NCI-H1105 treated with DMSO at 0.1 percent for 48 hours (cell line): ENCODE measurements at regions not wholly inside any gene's neighbourhood (a gene's known extent, or its start where the extent isn't known, plus 50 kb on each side); places are given as distances from the start of the nearest gene placed in this dataset.
A peak's percentile ranks its signal among the peaks of the same experiment; 100 is the strongest.

Experiments used
- DNase-seq: peaks from one replicate; lab custom pipeline; 2025; lab: John Stamatoyannopoulos, UW

DNA sequence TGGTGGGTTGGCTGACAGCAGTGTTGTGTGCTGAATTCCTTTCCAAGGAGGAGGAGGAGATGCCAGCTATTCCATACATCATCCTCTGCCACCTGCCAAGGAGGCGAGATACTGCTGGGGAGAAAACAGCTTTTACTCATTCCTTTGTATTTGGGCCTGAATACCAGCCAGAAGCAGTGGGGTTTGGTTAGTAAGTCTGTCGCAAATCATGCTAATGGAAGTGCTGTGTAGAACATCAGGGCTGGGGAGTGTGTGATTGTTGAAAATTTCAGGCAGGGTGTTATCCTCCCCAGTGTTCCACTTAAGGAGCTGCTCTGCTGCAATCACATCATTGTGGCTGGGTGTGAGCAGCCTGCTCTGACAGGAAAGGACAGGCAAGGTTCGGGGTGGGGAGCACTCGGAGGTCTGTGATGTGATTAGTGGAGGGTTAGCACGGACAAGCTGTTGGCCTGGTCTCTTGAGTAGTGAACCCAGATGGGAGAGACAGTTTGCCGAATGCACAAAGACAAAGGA is 128.2 kb upstream of the DLX2 start:
- no peak for DNase-seq

DNA sequence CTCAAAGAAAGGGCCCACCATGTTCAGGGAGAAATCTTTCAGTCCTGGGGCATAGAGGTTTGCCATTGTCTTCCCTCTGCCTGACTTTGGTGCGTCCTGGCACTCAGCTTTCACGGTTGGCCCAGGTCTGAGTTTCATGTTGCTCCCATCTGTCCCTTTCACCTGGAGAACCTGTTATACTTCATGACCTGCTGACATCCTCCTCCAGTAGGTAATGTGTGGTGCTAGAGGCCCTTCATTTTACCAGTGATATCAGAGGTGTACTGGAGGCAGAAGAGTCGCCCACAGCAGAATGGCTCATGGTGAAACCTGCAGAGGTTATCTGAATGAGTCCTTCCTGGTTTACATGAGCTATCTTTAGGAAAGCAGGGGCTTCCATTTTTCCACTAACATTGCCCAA is 128.8 kb upstream of the DLX2 start:
- no peak for DNase-seq

DNA sequence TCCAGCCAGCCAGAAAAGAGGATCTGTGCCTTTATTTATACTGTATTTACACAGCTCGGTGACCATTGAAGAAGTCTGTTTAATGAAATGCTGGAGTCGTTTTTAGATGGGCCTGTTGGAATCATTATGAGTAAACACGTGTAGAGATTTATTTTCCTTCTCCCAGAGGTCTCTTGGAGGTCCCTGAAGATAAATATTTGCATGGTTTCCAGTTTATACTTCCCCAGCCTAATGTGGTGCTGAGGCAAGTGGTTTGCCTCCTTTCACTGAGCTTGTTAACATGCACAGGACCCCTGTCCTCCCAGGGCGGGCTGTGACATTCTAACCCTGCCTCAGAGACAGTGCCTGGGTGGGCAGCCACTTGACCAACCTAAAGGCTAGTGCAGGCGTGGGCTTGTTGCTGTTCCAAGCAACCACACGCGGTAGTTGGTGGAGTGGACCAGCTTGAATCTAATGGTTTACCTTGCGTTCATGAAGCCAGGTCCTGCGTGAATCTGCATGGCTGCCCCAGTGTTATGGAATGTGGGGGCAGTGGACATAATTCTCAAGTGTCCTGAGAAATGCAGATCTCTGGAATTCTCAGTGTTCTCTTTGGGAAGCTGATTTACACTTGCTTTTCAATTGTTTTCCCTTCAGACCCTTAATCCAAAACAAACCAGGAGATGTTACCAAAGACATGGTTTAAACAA is 130.2 kb upstream of the DLX2 start:
- no peak for DNase-seq

DNA sequence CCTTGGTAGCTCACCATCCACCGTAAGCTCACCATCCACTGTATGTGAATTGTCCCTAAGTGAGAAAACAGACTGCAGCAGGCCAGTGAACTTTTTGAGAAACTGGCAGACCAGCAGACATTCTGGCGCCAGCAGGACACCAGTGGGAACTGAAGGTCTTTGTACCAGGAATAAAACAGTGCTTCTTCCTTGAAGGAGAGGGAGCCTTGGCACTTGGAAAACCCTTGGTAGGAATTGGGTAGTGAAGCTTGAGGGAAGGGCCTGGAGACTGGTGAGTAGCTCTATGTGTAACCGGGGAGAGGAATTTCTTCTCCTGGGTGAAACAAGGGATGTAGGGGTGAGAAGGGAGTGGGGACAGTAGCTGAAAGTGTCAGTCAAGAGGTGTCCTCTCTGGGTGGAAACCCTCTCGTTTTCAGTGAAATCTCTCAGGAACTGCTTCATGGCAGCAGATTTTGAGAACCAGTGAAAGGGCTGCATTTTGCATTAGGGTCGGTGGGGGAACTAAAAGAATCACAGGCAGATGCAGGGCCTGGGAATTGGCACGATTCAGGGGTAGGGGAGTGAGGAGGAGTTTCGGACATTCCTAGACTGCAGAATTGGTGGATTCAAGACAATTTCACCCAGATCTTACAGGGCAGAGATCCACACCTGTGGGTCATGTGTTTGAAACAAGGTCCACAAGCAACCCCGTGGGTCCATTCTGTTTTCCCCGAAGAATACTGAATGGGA is 131.5 kb upstream of the DLX2 start:
- DNase-seq: no peak

DNA sequence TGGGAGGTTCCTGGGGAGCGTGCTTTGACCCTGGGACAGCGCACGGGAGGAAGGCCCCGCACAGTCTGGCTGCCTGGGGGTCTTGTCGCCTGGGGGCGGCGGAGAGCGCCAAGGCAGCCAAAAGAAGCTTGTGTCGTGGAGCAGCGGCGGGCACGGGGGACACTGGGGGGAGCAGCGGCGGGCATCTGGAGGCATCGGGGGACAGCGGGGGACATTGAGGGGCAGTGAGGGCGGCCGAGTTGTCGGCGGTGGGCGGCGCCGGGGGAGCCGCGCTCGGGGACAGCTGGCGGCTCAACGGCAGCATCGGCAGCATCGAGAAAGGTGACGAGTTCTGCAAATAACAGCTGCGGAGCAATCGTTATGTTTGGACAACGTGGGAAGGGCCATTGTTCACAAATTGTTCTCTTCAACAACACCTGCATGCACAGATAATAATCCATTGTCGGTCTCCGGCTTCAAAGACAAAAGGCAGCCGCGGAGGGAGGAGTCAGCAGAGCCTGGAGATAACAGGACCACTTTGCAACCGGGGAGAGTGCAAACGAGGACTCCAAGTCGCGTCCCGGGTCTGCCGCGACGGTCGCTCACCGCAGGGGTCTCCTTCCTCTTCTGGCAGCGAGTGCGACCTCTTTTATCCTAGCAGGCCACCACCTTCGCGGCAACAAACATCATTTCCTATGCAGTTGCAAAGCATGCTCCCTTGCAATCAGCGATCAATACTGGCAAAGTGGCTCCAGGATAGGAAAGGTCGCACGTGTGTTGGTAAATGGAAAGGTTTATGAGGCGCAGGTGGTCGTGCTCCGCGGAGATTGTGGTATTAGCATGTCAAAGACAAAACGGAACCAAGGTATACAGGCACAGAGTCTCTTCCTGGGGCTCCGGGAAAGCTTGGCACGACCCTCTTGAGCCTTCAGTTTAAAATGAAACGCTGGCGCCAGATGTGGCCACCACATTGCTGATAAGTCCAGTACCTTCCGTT is 132.3 kb upstream of the DLX2 start:
- DNase-seq: peak; percentile 89

DNA sequence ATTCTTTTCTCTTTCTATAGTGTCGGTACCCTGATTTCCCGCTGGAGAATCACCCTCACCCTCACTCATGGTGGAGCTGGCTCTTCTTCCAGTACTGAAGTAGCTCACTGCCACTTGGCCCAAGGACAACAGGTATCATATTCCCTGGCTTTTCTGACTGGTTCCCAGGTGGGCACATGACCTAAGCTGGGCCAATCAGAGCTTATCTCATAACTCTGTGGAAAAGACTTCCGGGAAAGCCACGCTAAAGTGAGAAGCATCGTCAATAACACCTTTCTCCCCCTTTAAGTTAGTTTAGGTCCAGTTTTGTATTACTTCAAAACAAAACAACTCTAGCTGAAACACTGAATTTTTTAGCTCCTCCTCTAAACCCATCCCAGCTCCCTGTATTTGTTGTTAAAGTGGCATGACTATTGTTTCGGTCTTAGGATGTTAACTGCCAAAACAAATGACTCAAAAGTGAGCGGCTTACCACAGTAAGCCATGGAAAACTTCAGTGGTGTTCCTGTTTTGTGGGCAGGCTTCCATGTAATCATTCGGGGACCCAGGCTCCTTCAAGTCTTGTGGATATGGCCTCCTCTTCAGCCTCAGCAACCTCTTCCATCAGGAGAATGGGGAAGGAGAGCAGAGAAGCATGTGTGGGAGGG is 137.4 kb upstream of the DLX2 start:
- no peak for DNase-seq

DNA sequence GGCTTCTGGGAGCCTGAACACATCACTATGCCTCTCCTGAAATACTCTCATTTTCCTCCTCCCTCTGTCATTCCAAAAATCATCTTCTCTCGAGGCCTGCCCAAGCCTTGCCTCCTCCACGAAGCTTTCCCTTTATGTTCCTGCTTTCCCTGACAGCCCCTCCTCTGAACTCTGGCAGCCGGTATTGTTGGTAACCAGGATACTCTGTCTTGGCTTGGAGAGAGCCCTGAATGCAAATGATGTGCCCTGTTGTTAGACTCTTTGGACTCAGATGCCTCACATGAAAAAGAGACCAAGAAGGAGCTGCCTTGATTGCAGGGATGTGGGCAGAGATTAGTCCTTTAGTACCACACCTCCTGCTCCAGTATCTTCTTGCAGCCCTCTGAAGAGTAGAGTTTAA is 138.5 kb upstream of the DLX2 start:
- no peak for DNase-seq

DNA sequence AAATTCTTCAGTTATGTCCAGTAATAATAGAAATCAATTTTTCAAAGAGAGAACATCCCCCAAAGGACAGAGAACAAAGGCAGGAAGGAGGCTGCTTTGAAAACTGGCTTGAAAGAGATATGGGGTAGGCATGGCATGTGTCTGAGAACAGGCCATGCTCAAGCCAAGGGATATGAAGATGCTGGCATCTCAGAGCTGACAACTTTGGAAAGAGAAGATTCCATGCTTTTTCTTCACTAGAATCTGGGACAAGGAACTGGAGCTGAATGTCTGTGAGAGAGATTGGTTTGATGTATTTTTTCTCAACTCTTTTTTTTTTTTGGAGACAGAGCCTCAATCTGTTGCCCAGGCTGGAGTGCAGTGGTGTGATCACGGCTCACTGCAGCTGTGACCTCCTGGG is 139.8 kb upstream of the DLX2 start:
- no peak for DNase-seq

DNA sequence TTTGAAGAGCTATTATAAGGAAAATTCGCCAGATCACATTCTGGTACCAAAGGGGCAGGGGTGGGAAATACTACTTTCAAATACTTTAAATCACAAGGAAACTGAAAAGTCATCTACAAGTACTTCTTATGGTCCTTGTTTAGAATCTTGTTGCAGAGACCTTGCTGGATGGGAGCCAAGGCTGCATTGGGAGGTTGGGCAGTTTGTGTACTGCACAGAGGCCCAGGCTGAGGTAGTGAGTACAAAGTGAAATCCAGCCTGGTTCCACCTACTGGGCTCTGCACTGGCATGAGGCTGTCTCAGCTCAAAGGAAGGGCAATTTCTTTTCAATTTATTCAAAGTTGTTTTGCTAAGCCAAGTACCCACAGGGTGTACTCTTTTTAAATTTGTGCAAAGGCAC is 140.3 kb upstream of the DLX2 start:
- DNase-seq: no peak

DNA sequence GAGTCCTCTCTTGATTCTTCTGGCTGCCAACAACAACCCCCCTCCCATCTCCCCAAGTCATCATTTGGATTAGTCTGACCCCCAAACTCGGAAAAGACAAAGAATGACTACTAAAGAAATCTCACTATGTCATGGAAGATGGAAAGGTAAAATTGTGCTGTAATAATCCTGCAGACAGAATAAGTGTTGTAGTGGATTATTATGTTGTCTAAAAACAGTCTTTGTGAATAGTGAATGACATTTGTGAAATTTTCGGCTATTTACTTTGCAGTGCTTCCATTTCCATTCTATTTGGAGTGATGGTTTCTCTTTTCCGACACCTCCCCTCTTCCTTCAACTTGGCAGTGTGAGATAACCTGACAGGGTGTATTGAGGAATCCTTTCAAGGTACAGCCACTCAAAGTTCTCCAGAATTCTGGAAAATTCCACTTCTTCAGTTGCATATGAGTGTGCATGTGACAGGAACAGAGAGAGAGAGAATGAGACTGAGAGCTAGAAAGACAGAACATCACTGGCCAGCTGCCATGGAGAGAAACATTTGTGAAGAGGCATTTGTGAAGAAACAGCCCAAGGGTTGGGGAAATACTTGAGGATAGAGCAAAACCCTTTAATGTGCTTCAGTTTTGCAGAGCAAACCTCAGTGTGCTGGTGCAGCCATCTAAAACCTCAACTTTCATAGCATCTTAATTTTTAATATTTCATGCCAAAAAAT is 141.9 kb upstream of the DLX2 start:
- no peak for DNase-seq

DNA sequence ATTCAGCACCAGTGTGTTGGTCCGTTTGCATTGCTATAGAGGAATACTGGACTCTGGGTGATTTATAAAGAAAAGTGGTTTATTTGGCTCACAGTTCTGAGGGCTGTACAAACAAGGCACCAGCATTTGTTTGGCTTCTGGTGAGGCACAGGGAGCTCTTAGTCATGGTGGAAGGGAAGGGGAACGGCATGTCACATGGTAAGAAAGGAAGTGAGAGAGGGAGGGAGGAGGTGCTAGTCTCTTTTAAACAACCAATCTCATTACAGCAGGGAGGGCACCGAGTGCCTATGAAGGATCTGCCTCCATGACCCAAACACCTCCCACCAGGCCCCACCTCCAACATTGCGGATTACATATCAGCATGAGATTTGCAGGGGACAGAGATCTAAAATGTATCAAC is 143.9 kb upstream of the DLX2 start:
- no peak for DNase-seq

DNA sequence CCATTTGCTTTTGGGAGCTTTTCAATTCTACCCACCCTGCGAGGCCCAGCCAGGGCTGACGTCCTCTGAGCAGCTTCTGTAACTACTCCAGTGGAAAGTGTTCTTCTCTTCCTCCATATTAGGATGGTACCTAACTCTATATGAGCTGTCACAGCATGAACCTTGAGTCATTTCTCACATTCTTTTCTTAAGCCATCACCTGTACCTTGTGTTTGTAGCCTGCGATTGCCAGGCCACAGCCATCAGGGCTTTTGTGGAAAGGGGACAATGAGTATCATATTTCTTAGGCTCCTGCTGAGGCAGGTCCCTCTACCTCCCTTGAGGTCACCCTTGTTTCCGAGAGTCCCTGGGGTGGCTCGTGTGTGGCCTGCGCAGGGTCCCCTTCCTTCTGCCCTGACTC is 144.5 kb upstream of the DLX2 start:
- no peak for DNase-seq

DNA sequence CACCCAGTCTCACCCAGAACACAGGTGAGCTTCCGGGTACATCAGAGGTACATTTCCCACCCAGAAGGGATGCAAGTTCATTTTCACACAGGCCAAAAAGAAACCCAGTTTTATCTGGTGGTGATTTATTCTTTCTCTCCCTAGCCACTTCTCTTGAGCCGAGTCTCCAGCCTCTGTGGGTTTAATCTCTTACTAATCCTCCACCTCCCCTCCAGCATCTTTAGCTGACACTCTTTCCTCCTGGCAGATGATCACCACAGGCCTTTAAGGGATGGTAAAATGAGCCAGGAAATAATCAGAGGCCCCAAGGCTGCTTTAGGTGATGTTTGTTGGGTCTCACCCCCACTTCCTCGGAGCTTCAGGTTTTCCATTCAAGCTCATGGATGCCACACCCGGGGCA is 145.7 kb upstream of the DLX2 start:
- no peak for DNase-seq

DNA sequence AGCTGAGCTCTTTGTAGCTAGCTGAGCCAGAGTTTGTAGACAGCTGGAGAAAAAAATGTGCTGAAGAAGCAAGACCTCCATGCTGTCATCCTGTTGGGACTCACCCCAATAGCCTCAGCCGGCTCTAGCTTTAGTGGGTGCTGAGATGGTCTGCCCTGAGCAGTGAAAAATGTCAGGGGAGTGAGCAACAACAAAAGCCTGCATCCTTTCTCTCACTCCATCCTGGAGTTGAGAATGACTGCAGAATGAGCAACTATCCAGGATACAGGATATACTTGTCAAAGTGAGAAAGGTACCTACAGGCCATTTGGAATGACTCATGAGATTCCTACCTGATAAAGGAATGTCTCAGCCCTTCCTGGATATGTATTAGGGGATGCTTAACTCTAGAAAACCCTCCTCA is 146.1 kb upstream of the DLX2 start:
- no peak for DNase-seq

DNA sequence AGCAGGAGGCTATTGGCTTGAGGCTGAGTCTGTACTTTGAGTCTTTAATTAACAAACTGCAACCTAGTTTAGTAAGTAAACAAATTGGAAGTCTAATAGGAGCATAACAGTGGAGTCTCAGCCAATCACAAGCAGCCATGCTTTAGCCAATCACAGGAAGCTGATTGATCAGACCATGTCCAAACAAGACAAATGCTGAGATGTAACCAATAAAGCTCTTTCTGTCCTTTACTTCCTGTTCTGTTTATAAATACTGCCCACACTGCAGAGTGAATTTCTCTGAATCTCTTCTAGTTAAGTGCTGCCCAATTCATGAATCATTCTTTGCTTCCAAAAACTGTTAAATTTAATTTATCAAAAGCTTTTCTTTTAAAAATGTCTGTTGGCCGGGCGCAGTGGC is 146.6 kb upstream of the DLX2 start:
- no peak for DNase-seq

DNA sequence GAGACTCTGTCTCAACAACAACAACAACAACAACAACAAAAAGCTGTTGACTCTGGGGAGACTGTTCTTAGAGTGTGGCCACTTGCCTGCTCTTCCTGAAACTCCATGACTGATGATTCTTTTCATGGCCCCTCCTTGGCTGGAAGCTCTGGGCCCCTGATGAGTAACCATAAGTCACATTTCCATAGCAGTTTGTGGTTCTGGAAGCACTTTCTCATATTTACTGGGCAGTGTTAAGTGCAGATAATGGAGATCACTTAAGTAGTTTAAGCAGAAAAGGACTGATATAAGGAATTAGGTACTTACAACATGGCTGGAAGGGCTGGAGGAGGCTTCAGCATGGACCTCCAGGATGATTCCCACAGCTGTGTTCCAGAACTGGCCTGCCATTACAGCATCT is 147.3 kb upstream of the DLX2 start:
- DNase-seq: no peak

DNA sequence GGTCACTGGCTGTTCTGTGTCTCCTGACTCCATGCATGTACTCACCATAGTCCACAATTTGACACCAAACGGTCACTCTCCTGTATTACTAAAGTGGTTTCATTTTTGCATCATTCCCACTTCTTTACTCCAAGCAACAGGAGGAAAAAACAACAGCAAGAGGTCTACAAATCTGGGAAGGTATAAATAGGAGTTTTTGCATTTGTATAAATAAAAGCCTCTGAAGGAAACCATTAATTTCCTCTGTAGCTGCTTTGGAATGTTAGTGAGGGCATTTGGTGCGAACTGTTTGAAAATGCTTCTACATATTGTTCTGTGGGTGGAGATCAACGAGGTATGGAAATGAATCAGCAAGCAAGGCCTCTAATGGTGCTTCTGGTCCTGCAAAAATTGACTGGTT is 148.5 kb upstream of the DLX2 start:
- DNase-seq: no peak

DNA sequence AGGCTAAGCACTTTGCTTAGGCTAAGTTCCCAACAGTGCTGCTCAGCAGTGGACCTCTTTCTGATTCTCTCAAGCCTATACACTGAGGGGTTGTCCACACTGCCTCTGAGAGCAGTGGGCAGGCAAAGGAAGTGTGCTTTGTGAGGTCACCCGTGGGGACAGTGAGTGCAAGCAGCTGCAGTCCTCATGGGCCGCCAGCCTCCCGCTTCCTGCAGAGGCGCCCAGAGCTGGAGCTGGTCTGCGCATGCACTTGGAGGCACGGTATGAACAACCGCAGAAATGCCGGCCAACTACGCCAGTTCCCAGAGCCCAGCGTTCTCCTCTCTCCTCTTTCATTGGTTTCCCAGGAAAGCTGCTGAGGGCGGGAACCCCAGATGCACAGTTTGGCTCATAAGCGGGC is 149.5 kb upstream of the DLX2 start:
- no peak for DNase-seq

DNA sequence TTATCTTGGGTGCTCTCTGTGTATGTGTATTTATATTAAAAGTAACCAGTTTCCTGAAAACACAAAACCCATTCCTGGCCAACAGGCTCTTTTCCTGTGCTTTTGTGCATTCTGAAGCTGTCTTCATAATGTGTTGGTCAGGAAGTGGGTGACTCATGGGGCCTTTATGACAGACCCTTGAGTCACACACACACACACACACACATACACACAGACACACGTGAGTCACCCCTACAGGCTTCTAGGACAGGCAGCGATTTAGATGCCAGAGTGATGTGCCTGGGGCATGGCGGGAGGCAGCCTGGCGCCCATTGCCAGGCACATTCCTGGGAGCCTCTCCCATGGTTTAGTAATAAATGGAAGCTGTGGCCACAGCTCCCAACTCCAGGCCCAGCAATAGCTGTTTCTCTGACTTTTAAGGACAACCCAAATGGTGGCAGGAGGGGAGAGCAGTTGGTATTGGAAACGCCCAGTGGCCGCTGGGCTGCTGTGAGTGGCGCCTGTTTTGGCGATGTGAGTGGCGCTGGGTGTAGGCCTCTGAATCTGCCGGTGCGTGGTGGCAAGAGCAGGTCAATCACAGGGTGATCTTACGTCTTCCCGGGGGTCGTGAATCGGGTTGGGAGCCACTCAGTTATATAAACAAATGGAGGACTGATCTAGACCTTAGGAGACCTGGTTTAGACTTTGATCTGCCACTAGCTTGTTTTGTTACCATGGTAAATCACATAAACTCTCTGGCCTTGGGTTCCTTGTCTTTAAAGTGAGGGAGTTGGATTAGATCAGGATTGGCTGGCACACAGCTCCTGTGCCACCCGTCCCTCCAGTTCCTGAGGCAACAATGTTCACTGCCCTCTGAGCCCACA is 150.7 kb upstream of the DLX2 start:
- no peak for DNase-seq

DNA sequence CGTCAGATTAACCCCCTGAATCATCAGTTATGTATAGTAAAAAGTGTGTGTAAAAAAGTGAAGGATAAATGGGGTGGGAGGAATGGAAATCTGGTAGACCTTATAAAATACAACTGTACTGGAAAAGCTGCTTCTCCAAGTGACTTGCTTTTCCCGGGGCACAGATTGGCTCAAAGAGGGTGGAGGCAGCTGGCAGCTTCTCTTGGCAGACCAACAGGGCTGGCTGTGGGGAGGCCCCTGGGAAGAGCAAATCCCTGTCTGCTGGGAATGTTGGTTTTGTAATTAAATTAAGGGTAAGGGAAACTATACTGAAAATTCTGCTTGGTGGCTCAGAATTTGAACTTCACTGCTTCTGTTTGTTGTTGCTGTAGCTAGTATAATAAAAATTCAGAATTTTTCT is 154.2 kb upstream of the DLX2 start:
- DNase-seq: no peak

DNA sequence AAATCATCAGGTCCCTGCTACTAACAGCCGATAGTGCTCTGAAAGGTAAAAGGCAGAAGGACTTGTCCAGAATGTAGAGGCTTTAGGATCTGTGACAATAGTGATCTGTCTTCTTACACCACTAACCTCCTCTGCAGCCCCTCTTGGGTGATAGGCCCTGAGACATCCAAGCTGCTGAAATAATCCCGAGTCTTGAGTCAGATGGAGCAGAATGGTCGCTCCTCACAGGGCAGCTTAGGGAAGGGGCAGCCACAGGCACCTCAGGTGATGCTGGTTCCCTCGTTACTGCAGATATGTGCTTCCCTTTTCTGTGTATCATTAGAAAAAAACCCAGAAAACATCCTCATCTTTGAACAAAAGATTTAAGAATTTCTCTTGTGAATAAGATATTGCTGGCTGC is 157.1 kb upstream of the DLX2 start:
- DNase-seq: no peak
